ENCODE measurements at regions not wholly inside any gene's neighbourhood (a gene's known extent, or its start where the extent isn't known, plus 50 kb on each side); places are given as distances from the start of the nearest gene placed in this dataset.
"Not testable (repeated sequence)": the region's sequence is repeated elsewhere in the genome, so short reads cannot be mapped to it uniquely, and the experiment has no call there.

GRCh38 chr14:97143011-97143410 is 345.8 kb downstream of the VRK1 start:
- no peak overlapping the region for H3K4me2 ChIP-seq (ENCODE audit: insufficient read depth, low read length, poor library complexity, severe bottlenecking)
- no peak overlapping the region for H2BK5ac ChIP-seq (ENCODE audit: low read length)
- H3K4ac ChIP-seq (ENCODE audit: low read length), result no peak overlapping the region
- no peak overlapping the region for H3K23ac ChIP-seq (ENCODE audit: low read depth, low read length, poor library complexity)
- H3K14ac ChIP-seq (ENCODE audit: low read length), result no peak overlapping the region
- H3K36me3 ChIP-seq (replicated peaks in 1 of 2; ENCODE audit: control insufficient read depth in 2 of 2, insufficient read depth in 2 of 2, low read length in 2 of 2), result no peaks in the 10 kb centered on the region
- H2BK15ac ChIP-seq (ENCODE audit: low read length), result no peak overlapping the region
- H3K27me3 ChIP-seq (ENCODE audit: control insufficient read depth in 3 of 3, insufficient read depth in 3 of 3, low read depth in 1 of 3, low read length in 3 of 3), result no peaks in the 10 kb centered on the region
- H3K9me3 ChIP-seq (replicated peaks in 1 of 2; ENCODE audit: control insufficient read depth in 2 of 2, insufficient read depth in 1 of 2, low read depth in 1 of 2, low read length in 2 of 2), result peaks cover 0 to 3% of the 10 kb centered on the region in 2 donors
- no peak overlapping the region for H2BK12ac ChIP-seq (ENCODE audit: low read length)
- H4K8ac ChIP-seq (ENCODE audit: low read depth, low read length), result no peak overlapping the region
- H3K4me3 ChIP-seq (ENCODE audit: low read length in 2 of 2), result no peak overlapping the region
- H3K79me1 ChIP-seq (ENCODE audit: low read depth, low read length), result no peaks in the 10 kb centered on the region
- H3K18ac ChIP-seq (ENCODE audit: low read length), result no peak overlapping the region
- no peak overlapping the region for H2BK120ac ChIP-seq (ENCODE audit: low read depth, low read length)
- no peak overlapping the region for H3K9ac ChIP-seq (ENCODE audit: low read depth, low read length, poor library complexity)
- no peak overlapping the region for H4K91ac ChIP-seq (ENCODE audit: low read depth, low read length, poor library complexity)
- H3K4me1 ChIP-seq (ENCODE audit: control insufficient read depth in 2 of 2, insufficient read depth in 1 of 2, low read depth in 1 of 2, low read length in 2 of 2), result no peaks in the 10 kb centered on the region
- H2AK5ac ChIP-seq (ENCODE audit: low read depth, low read length), result no peak overlapping the region
- H3K27ac ChIP-seq (replicated peaks; ENCODE audit: low read length), result no peak overlapping the region
- WGBS, 2 donors (ENCODE audit: extremely low coverage in 2 of 2, insufficient read length in 2 of 2, insufficient replicate concordance in 1 of 2), result no CpG with 5 or more reads among the region's 1 CpG
- H2AFZ ChIP-seq (ENCODE audit: low read length), result no peak overlapping the region
- no peak for DNase-seq (ENCODE audit: low spot score)

GRCh38 chr14:97143456-97143855 is 346.3 kb downstream of the VRK1 start:
- Histone ChIP-seq H2AK5ac (ENCODE audit: low read depth, low read length) (no peak overlapping the region), H3K14ac (ENCODE audit: low read length) (no peak overlapping the region), H3K36me3 (replicated peaks in 1 of 2; ENCODE audit: control insufficient read depth in 2 of 2, insufficient read depth in 2 of 2, low read length in 2 of 2) (no peaks in the 10 kb centered on the region), H3K27me3 (ENCODE audit: control insufficient read depth in 3 of 3, insufficient read depth in 3 of 3, low read depth in 1 of 3, low read length in 3 of 3) (no peaks in the 10 kb centered on the region), H3K4me2 (ENCODE audit: insufficient read depth, low read length, poor library complexity, severe bottlenecking) (no peak overlapping the region), H2BK120ac (ENCODE audit: low read depth, low read length) (no peak overlapping the region), H3K23ac (ENCODE audit: low read depth, low read length, poor library complexity) (no peak overlapping the region), H3K4me1 (ENCODE audit: control insufficient read depth in 2 of 2, insufficient read depth in 1 of 2, low read depth in 1 of 2, low read length in 2 of 2) (no peaks in the 10 kb centered on the region), H3K4me3 (ENCODE audit: low read length in 2 of 2) (no peak overlapping the region), H2BK12ac (ENCODE audit: low read length) (no peak overlapping the region), H3K18ac (ENCODE audit: low read length) (no peak overlapping the region), H2AFZ (ENCODE audit: low read length) (no peak overlapping the region), H3K4ac (ENCODE audit: low read length) (no peak overlapping the region), H3K9ac (ENCODE audit: low read depth, low read length, poor library complexity) (no peak overlapping the region), H2BK15ac (ENCODE audit: low read length) (no peak overlapping the region), H3K27ac (replicated peaks; ENCODE audit: low read length) (no peak overlapping the region), H4K91ac (ENCODE audit: low read depth, low read length, poor library complexity) (no peak overlapping the region), H3K9me3 (replicated peaks in 1 of 2; ENCODE audit: control insufficient read depth in 2 of 2, insufficient read depth in 1 of 2, low read depth in 1 of 2, low read length in 2 of 2) (peaks cover 0 to 3% of the 10 kb centered on the region in 2 donors), H3K79me1 (ENCODE audit: low read depth, low read length) (no peaks in the 10 kb centered on the region), H2BK5ac (ENCODE audit: low read length) (no peak overlapping the region), H4K8ac (ENCODE audit: low read depth, low read length) (no peak overlapping the region)
- WGBS, 2 donors (ENCODE audit: extremely low coverage in 2 of 2, insufficient read length in 2 of 2, insufficient replicate concordance in 1 of 2), result no CpG with 5 or more reads among the region's 4 CpGs
- DNase-seq (ENCODE audit: low spot score), result no peak

- H2AK5ac ChIP-seq (ENCODE audit: low read depth, low read length); H3K18ac ChIP-seq (ENCODE audit: low read length); H3K9ac ChIP-seq (ENCODE audit: low read depth, low read length, poor library complexity); H3K14ac ChIP-seq (ENCODE audit: low read length); H3K27me3 ChIP-seq (ENCODE audit: control insufficient read depth in 3 of 3, insufficient read depth in 3 of 3, low read depth in 1 of 3, low read length in 3 of 3); H3K27ac ChIP-seq (replicated peaks; ENCODE audit: low read length); H3K4me1 ChIP-seq (ENCODE audit: control insufficient read depth in 2 of 2, insufficient read depth in 1 of 2, low read depth in 1 of 2, low read length in 2 of 2); H3K36me3 ChIP-seq (replicated peaks in 1 of 2; ENCODE audit: control insufficient read depth in 2 of 2, insufficient read depth in 2 of 2, low read length in 2 of 2); H3K9me3 ChIP-seq (replicated peaks in 1 of 2; ENCODE audit: control insufficient read depth in 2 of 2, insufficient read depth in 1 of 2, low read depth in 1 of 2, low read length in 2 of 2); H3K79me1 ChIP-seq (ENCODE audit: low read depth, low read length); H3K4me3 ChIP-seq (ENCODE audit: low read length in 2 of 2); H2BK15ac ChIP-seq (ENCODE audit: low read length); H4K91ac ChIP-seq (ENCODE audit: low read depth, low read length, poor library complexity); H2BK5ac ChIP-seq (ENCODE audit: low read length); H2AFZ ChIP-seq (ENCODE audit: low read length); H2BK120ac ChIP-seq (ENCODE audit: low read depth, low read length); DNase-seq (ENCODE audit: low spot score); H4K8ac ChIP-seq (ENCODE audit: low read depth, low read length); H3K23ac ChIP-seq (ENCODE audit: low read depth, low read length, poor library complexity); H2BK12ac ChIP-seq (ENCODE audit: low read length); H3K4ac ChIP-seq (ENCODE audit: low read length); H3K4me2 ChIP-seq (ENCODE audit: insufficient read depth, low read length, poor library complexity, severe bottlenecking): not testable (repeated sequence)
Measured at GRCh38 chr14:97148021-97148420, 350.8 kb downstream of the VRK1 start.

GRCh38 chr14:97149775-97150174 is 352.6 kb downstream of the VRK1 start:
- WGBS, 2 donors (ENCODE audit: extremely low coverage in 2 of 2, insufficient read length in 2 of 2, insufficient replicate concordance in 1 of 2), result no CpG with 5 or more reads among the region's 3 CpGs
- H3K4ac ChIP-seq (ENCODE audit: low read length), result no peak overlapping the region

More at GRCh38 chr14:97149775-97150174, 352.6 kb downstream of the VRK1 start:
- H2BK15ac ChIP-seq (ENCODE audit: low read length), result no peak overlapping the region
- no peak overlapping the region for H3K9ac ChIP-seq (ENCODE audit: low read depth, low read length, poor library complexity)
- H3K4me1 ChIP-seq (ENCODE audit: control insufficient read depth in 2 of 2, insufficient read depth in 1 of 2, low read depth in 1 of 2, low read length in 2 of 2), result peaks cover 0 to 5% of the 10 kb centered on the region in 2 donors
- H3K36me3 ChIP-seq (replicated peaks in 1 of 2; ENCODE audit: control insufficient read depth in 2 of 2, insufficient read depth in 2 of 2, low read length in 2 of 2), result no peaks in the 10 kb centered on the region
- H3K27ac ChIP-seq (replicated peaks; ENCODE audit: low read length), result no peak overlapping the region
- H4K91ac ChIP-seq (ENCODE audit: low read depth, low read length, poor library complexity), result no peak overlapping the region
- peaks cover 0 to 3% of the 10 kb centered on the region in 2 donors for H3K9me3 ChIP-seq (replicated peaks in 1 of 2; ENCODE audit: control insufficient read depth in 2 of 2, insufficient read depth in 1 of 2, low read depth in 1 of 2, low read length in 2 of 2)
- H3K14ac ChIP-seq (ENCODE audit: low read length), result no peak overlapping the region
- no peak overlapping the region for H3K18ac ChIP-seq (ENCODE audit: low read length)
- no peaks in the 10 kb centered on the region for H3K79me1 ChIP-seq (ENCODE audit: low read depth, low read length)
- H4K8ac ChIP-seq (ENCODE audit: low read depth, low read length), result no peak overlapping the region
- H3K4me2 ChIP-seq (ENCODE audit: insufficient read depth, low read length, poor library complexity, severe bottlenecking), result no peak overlapping the region
- DNase-seq (ENCODE audit: low spot score), result no peak
- peaks cover 0 to 12% (median 0%) of the 10 kb centered on the region in 3 experiments for H3K27me3 ChIP-seq (ENCODE audit: control insufficient read depth in 3 of 3, insufficient read depth in 3 of 3, low read depth in 1 of 3, low read length in 3 of 3)
- H2AK5ac ChIP-seq (ENCODE audit: low read depth, low read length), result no peak overlapping the region
- no peak overlapping the region for H2AFZ ChIP-seq (ENCODE audit: low read length)
- H2BK5ac ChIP-seq (ENCODE audit: low read length), result no peak overlapping the region
- H3K4me3 ChIP-seq (ENCODE audit: low read length in 2 of 2), result no peak overlapping the region
- no peak overlapping the region for H3K23ac ChIP-seq (ENCODE audit: low read depth, low read length, poor library complexity)
- no peak overlapping the region for H2BK12ac ChIP-seq (ENCODE audit: low read length)
- H2BK120ac ChIP-seq (ENCODE audit: low read depth, low read length), result no peak overlapping the region
